Activated CD8-positive, alpha-beta memory T cell treated with anti-CD3 and anti-CD28 coated beads, Interleukin-2, amount 50 U/mL, for 48 hours (primary cell): ENCODE measurements at regions not wholly inside any gene's neighbourhood (a gene's known extent, or its start where the extent isn't known, plus 50 kb on each side); places are given as distances from the start of the nearest gene placed in this dataset.

Experiments used
- DNase-seq: peaks from one replicate; pipeline ENCODE4 v3.0.0-alpha.2; 2020

DNA sequence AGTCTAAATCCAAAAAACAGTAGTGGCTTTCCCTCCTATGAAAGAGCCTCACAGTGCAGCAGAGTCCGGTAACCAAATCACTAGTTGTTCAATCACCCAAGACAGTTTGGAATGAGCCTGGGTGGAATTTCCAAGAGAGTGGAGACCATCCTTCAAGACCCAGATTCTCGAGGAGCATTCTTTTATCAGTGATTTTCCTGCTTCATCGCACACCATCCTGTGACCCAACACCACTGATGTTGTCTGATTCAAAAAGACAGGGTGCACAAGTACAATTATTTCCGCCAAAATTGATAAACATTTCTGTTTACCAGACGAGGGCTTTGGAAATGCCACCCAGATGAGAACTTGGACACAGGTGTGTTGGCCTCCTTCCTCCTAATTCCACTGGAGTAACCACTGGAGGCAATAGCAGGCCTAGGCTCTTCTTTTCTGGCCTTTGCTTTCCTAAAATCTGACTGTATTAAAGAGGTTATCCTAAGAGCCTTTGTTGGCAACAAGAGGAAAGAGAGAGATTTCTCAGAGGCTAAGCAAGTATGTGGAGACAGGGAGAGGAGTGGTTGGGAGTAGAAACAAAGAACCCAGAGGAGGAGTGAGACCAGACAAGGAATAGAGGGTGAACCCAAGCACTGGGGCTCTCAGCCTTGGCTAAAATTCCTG is 56.3 kb upstream of the S1PR3 start:
- no peak for DNase-seq

DNA sequence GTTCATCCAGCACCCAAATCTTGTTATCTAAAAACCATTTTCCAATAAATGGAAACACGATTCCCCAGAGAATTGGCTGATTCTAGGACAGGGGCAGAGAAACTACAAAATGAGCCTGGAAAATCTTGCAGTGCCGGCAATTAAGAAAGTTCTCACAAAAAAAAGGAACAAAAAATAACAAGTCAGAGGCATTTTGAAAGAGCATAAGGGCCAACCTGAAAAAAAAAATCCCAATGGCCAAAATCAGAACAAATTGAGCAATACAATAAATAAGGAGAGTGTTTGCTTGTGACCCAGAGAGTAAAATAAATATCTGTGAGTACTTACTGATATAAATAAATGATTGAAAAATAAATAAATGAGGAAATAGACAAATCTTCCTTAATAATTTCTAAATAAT is 55.1 kb upstream of the S1PR3 start:
- no peak for DNase-seq

DNA sequence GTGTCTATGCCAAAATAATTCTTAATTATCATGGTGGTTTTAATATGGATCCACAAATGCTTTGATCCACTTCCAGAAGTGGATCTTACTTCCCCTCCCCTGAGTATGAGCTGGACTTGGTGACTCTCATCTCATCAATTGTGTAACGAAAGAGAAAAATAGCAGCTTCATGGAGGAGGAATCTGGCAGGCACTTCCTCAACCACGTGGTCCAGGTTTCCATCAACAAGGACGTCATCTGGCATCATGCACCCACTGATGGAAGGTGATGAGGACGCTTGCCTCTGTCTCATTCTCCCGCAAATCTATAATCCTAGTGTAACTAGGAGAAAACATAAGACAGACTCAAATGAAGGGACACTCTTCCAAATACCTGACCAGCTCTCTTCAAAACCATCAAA is 54.6 kb upstream of the S1PR3 start:
- no peak for DNase-seq

DNA sequence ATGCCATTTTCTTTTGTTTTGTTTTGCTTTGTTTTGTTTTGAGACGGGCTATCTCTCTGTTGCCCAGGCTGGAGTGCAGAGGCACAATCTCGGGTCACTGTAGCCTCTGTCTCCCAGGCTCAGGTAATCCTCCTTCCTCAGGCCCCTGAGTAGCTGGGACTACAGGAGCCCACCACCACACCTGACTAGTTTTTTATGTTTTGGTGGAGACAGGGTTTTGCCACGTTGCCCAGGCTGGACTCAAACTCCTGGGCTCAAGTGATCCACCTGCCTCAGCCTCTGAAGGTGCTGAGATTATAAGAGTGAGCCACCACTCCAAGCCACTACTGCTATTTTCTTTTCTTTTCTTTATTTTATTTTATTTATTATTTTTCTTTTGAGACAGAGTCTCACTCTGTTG is 54.0 kb upstream of the S1PR3 start:
- DNase-seq = no peak

DNA sequence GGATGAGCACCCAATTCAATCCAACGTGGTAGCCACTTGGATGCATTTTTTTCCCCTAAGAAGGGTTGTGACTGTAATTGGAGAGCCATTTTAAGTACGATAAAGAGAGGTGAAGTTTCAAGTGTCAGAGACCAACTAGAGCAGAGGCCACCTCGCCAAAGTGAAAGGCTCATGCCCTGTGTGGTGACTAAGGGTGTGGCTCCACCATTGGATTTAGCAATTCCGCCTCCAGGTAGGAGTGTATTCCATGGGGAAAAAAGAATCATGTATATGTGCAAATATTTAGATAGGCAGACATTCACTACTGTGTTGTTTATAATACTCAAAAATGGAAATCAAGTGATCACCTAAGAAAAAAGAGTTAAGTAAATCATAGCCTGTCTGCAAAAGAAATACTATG is 53.1 kb upstream of the S1PR3 start:
- DNase-seq = no peak
